GM23338 (cell line): ENCODE measurements at regions not wholly inside any gene's neighbourhood (a gene's known extent, or its start where the extent isn't known, plus 50 kb on each side); places are given as distances from the start of the nearest gene placed in this dataset.

Experiments
- ATAC-seq: fragments of 200-7000 bp; cut with Tn5 transposase; 3 replicates; pipeline ENCODE4 v1.9.1; 2020
- DNase-seq: peaks from one replicate; pipeline ENCODE4 v3.0.0-alpha.2; 2015; ENCODE audit warnings: low spot score
- H2AFZ ChIP-seq: fragments of 200-600 bp; sonication (generic); 2 replicates; pipeline ENCODE4 v1.8.0; 2016; ENCODE audit warnings: antibody characterized with exemption, mild to moderate bottlenecking, moderate library complexity
- H3F3A ChIP-seq: fragments of 200-600 bp; sonication (generic); replicated peaks from 2 replicates; pipeline ENCODE4 v1.8.0; 2017; ENCODE audit warnings: antibody characterized with exemption, mixed run types, low read depth
- H3K27ac ChIP-seq: fragments of 200-600 bp; sonication (generic); 2 replicates; pipeline ENCODE4 v1.6.1; 2016; ENCODE audit warnings: low read depth
- H3K27me3 ChIP-seq: fragments of 200-600 bp; sonication (generic); 2 replicates; pipeline ENCODE4 v1.8.0; 2016; ENCODE audit warnings: mild to moderate bottlenecking, mixed run types, moderate library complexity; ENCODE audit not compliant: insufficient read depth
- H3K36me3 ChIP-seq: fragments of 200-600 bp; sonication (generic); 2 replicates; pipeline ENCODE4 v1.8.0; 2016; ENCODE audit warnings: mild to moderate bottlenecking; ENCODE audit not compliant: insufficient read depth
- H3K4me1 ChIP-seq: fragments of 200-600 bp; sonication (generic); 2 replicates; pipeline ENCODE4 v1.8.0; 2016; ENCODE audit warnings: mild to moderate bottlenecking, moderate library complexity; ENCODE audit not compliant: insufficient read depth
- H3K4me2 ChIP-seq: fragments of 200-600 bp; sonication (generic); 2 replicates; pipeline ENCODE4 v1.7.1; 2017; ENCODE audit warnings: mixed run types
- H3K4me3 ChIP-seq: fragments of 200-600 bp; sonication (generic); 2 replicates; pipeline ENCODE4 v1.6.1; 2016; ENCODE audit warnings: mixed run types
- H3K79me2 ChIP-seq: fragments of 200-600 bp; sonication (generic); replicated peaks from 2 replicates; pipeline ENCODE4 v1.8.0; 2017; ENCODE audit warnings: mild to moderate bottlenecking; ENCODE audit not compliant: insufficient read depth
- H3K9me2 ChIP-seq: fragments of 200-600 bp; sonication (generic); 2 replicates; pipeline ENCODE4 v1.8.0; 2017; ENCODE audit not compliant: insufficient read depth
- H4K20me1 ChIP-seq: fragments of 200-600 bp; sonication (generic); replicated peaks from 2 replicates; pipeline ENCODE4 v1.8.0; 2017; ENCODE audit warnings: mild to moderate bottlenecking; ENCODE audit not compliant: insufficient read depth
- H3K27ac Mint-ChIP-seq: 2 replicates; pipeline ENCODE4 v1.8.0; 2020; ENCODE audit warnings: inconsistent platforms, mild to moderate bottlenecking, moderate library complexity, mixed read lengths
- H3K27me3 Mint-ChIP-seq: 3 replicates; pipeline ENCODE4 v1.8.0; 2022; ENCODE audit warnings: low read depth, mild to moderate bottlenecking, moderate library complexity, mixed read lengths, inconsistent platforms; ENCODE audit not compliant: insufficient read depth, poor library complexity
- H3K36me3 Mint-ChIP-seq: 3 replicates; pipeline ENCODE4 v1.8.0; 2021; ENCODE audit warnings: low read depth, mild to moderate bottlenecking, inconsistent platforms, moderate library complexity, mixed read lengths
- H3K4me1 Mint-ChIP-seq: 3 replicates; pipeline ENCODE4 v1.8.0; 2020; ENCODE audit warnings: mild to moderate bottlenecking, inconsistent platforms, mixed read lengths
- H3K4me3 Mint-ChIP-seq: 3 replicates; pipeline ENCODE4 v1.8.0; 2021; ENCODE audit warnings: moderate library complexity, mild to moderate bottlenecking, inconsistent platforms, mixed read lengths
- H3K9me3 Mint-ChIP-seq: 3 replicates; pipeline ENCODE4 v1.8.0; 2020; ENCODE audit warnings: moderate library complexity, mild to moderate bottlenecking, inconsistent platforms, mixed read lengths
- CREB1 ChIP-seq: fragments of 250-450 bp; sonication (Bioruptor Pico); IDR thresholded peaks from 2 replicates; pipeline ENCODE4 v1.5.0; 2020; ENCODE audit warnings: low read depth, mild to moderate bottlenecking, moderate library complexity
- EZH2 ChIP-seq: fragments of 200-600 bp; sonication (generic); IDR thresholded peaks from one replicate; pipeline ENCODE4 v1.8.0; 2017; ENCODE audit warnings: antibody characterized with exemption, mild to moderate bottlenecking, low read depth; ENCODE audit not compliant: unreplicated experiment
- EZH2phosphoT487 ChIP-seq: fragments of 200-600 bp; sonication (generic); IDR thresholded peaks from one replicate; pipeline ENCODE4 v1.8.1; 2018; ENCODE audit warnings: antibody characterized with exemption; ENCODE audit not compliant: unreplicated experiment
- JUNB ChIP-seq: IDR thresholded peaks from one replicate; pipeline ENCODE4 v1.6.1; 2016; ENCODE audit warnings: antibody characterized with exemption; ENCODE audit not compliant: unreplicated experiment
- ZNF331 ChIP-seq: fragments of 250-450 bp; sonication (Bioruptor Pico); IDR thresholded peaks from 2 replicates; pipeline ENCODE4 v1.5.0; 2020; ENCODE audit warnings: low read depth, mild to moderate bottlenecking, moderate library complexity
- ZNF462 ChIP-seq: fragments of 250-450 bp; sonication (Bioruptor Pico); IDR thresholded peaks from 2 replicates; pipeline ENCODE4 v1.5.0; 2020; ENCODE audit warnings: mild to moderate bottlenecking, moderate library complexity

- TF ChIP-seq ZNF462 = no peak
- TF ChIP-seq EZH2 = no peak
- no peak for TF ChIP-seq JUNB
- TF ChIP-seq EZH2phosphoT487 = no peak
These were observed 133.9 kb upstream of the NUDT7 start (continued) for GRCh38 chr16:77588389-77588788.

GRCh38 chr16:77589071-77589765 lies 133.1 kb upstream of the NUDT7 start:
- Histone ChIP-seq H3K4me3 (no peak overlapping the region), H3K27me3 (no peaks in the 10 kb centered on the region), H3K79me2 (no peaks in the 10 kb centered on the region), H3K4me1 (0 out of 2 replicates have a peak, but pooled peaks cover 5% of the 10 kb centered on the region), H4K20me1 (no peaks in the 10 kb centered on the region), H3K4me2 (no peak overlapping the region), H3K27ac (no peak overlapping the region), H2AFZ (no peak overlapping the region), H3K9me2 (no peaks in the 10 kb centered on the region), H3K36me3 (no peaks in the 10 kb centered on the region), H3F3A (no peaks in the 10 kb centered on the region)
- Mint-ChIP-seq H3K27ac (no peak overlapping the region), H3K36me3 (no peaks in the 10 kb centered on the region), H3K4me3 (no peak overlapping the region), H3K4me1 (peaks cover 7% of the 10 kb centered on the region), H3K9me3 (no peaks in the 10 kb centered on the region), H3K27me3 (no peaks in the 10 kb centered on the region)
- DNase-seq = no peak
- TF ChIP-seq ZNF331 (no peak), CREB1 (CRISPR knock-in tag) (no peak)
- ATAC-seq = no peak
